ENCODE measurements at regions not wholly inside any gene's neighbourhood (a gene's known extent, or its start where the extent isn't known, plus 50 kb on each side); places are given as distances from the start of the nearest gene placed in this dataset.
"Not testable (repeated sequence)": the region's sequence is repeated elsewhere in the genome, so short reads cannot be mapped to it uniquely, and the experiment has no call there.

GRCh38 chr6:125431971-125432370 lies 130.2 kb upstream of the HDDC2 start:
- no peak for DNase-seq (ENCODE audit: low read depth)

- no peak for DNase-seq (ENCODE audit: low read depth)
Measured at GRCh38 chr6:125432963-125433362, 131.2 kb upstream of the HDDC2 start.

- no peak for DNase-seq (ENCODE audit: low read depth)
Measured at GRCh38 chr6:125434760-125435159, 133.0 kb upstream of the HDDC2 start.

GRCh38 chr6:125439512-125439911 lies 137.7 kb upstream of the HDDC2 start:
- no peak for DNase-seq (ENCODE audit: low read depth)

- DNase-seq (ENCODE audit: low read depth) = no peak
Measured at GRCh38 chr6:125444006-125444923, 142.5 kb upstream of the HDDC2 start.

- no peak for DNase-seq (ENCODE audit: low read depth)
Measured at GRCh38 chr6:125445054-125445453, 143.3 kb upstream of the HDDC2 start.

GRCh38 chr6:125446011-125446410 lies 144.2 kb upstream of the HDDC2 start:
- no peak for DNase-seq (ENCODE audit: low read depth)

- no peak for DNase-seq (ENCODE audit: low read depth)
Measured at GRCh38 chr6:125451750-125452149, 150.0 kb upstream of the HDDC2 start.

- DNase-seq (ENCODE audit: low read depth) = no peak
Measured at GRCh38 chr6:125453516-125453915, 151.7 kb upstream of the HDDC2 start.

- DNase-seq (ENCODE audit: low read depth) = no peak
Measured at GRCh38 chr6:125454351-125454750, 152.6 kb upstream of the HDDC2 start.

GRCh38 chr6:125458493-125458892 lies 156.7 kb upstream of the HDDC2 start:
- DNase-seq (ENCODE audit: low read depth) = not testable (repeated sequence)

GRCh38 chr6:125465332-125465731 lies 163.6 kb upstream of the HDDC2 start:
- not testable (repeated sequence) for DNase-seq (ENCODE audit: low read depth)

- no peak for DNase-seq (ENCODE audit: low read depth)
Measured at GRCh38 chr6:125469915-125470314, 168.1 kb upstream of the HDDC2 start.

GRCh38 chr6:125471667-125472066 lies 169.9 kb upstream of the HDDC2 start:
- DNase-seq (ENCODE audit: low read depth) = no peak

GRCh38 chr6:125474061-125474460 lies 172.3 kb upstream of the HDDC2 start:
- no peak for DNase-seq (ENCODE audit: low read depth)

GRCh38 chr6:125477156-125477555 lies 175.4 kb upstream of the HDDC2 start:
- no peak for DNase-seq (ENCODE audit: low read depth)

- no peak for DNase-seq (ENCODE audit: low read depth)
Measured at GRCh38 chr6:125477844-125478243, 176.1 kb upstream of the HDDC2 start.

GRCh38 chr6:125480146-125480545 lies 178.4 kb upstream of the HDDC2 start:
- DNase-seq (ENCODE audit: low read depth) = no peak

GRCh38 chr6:125480571-125480970 lies 178.8 kb upstream of the HDDC2 start:
- DNase-seq (ENCODE audit: low read depth) = no peak

GRCh38 chr6:125481056-125481455 lies 179.3 kb upstream of the HDDC2 start:
- no peak for DNase-seq (ENCODE audit: low read depth)

GRCh38 chr6:125485757-125486156 lies 184.0 kb upstream of the HDDC2 start:
- DNase-seq (ENCODE audit: low read depth) = no peak

- DNase-seq (ENCODE audit: low read depth) = no peak
Measured at GRCh38 chr6:125486881-125487280, 185.1 kb upstream of the HDDC2 start.

GRCh38 chr6:125489579-125490285 lies 188.0 kb upstream of the HDDC2 start:
- DNase-seq (ENCODE audit: low read depth) = no peak

All from GM04503 (cell line).